ENCODE measurements at regions not wholly inside any gene's neighbourhood (a gene's known extent, or its start where the extent isn't known, plus 50 kb on each side); places are given as distances from the start of the nearest gene placed in this dataset.

- no peak for TF ChIP-seq EZH2 (IDR thresholded peaks at IDR 0.05; ENCODE audit: borderline replicate concordance)
- TF ChIP-seq CTCF (IDR thresholded peaks at IDR 0.05; ENCODE audit: poor library complexity) = no peak
- TF ChIP-seq EZH2phosphoT487 (IDR thresholded peaks at IDR 0.05; ENCODE audit: low read depth, severe bottlenecking, unreplicated experiment) = no peak
Measured at GRCh38 chr4:15349965-15350364, 77.9 kb upstream of the C1QTNF7 start.
